Lower leg skin (tissue), 4 donors: ENCODE measurements at regions not wholly inside any gene's neighbourhood (a gene's known extent, or its start where the extent isn't known, plus 50 kb on each side); places are given as distances from the start of the nearest gene placed in this dataset.
"Not testable (repeated sequence)": the region's sequence is repeated elsewhere in the genome, so short reads cannot be mapped to it uniquely, and the experiment has no call there.

ENCODE experiments used
- DNase-seq, 2 donors: peaks; one replicate each; pipeline ENCODE4 v3.0.0-alpha.2; 2019; ENCODE audit warnings: low spot score in 2 of 2
- H3K4me3 ChIP-seq: fragments of 200-600 bp; sonication (generic); 2 replicates; pipeline ENCODE4 v1.5.1; 2017; ENCODE audit warnings: mild to moderate bottlenecking, low read depth; ENCODE audit not compliant: poor library complexity, severe bottlenecking
- POLR2A ChIP-seq, 2 donors: fragments of 450-650 bp; IDR thresholded peaks; one replicate each; pipeline ENCODE4 v1.6.1; 2016 to 2017; ENCODE audit warnings: antibody characterized with exemption in 2 of 2, mild to moderate bottlenecking in 1 of 2, moderate library complexity in 1 of 2
- WGBS, 2 donors: methylation state at CpG; one replicate each; pipeline ENCODE4 v1.1.5; 2018; 5-methylcytosine and 5-hydroxymethylcytosine counted together
- intact Hi-C: fragments of 100-400 bp; cut with DNase I; formaldehyde crosslinking; loops from one replicate; pipeline ENCODE4 v1.15.0; 2023; ENCODE audit warnings: low total_unique reads
- TF ChIP-seq, protein P1 (sequence below), 3 donors: fragments of 450-650 bp; IDR thresholded peaks; one replicate each; pipeline ENCODE4 v1.5.1; 2016; ENCODE audit warnings: antibody characterized with exemption in 3 of 3, mild to moderate bottlenecking in 3 of 3, moderate library complexity in 2 of 3

DNA sequence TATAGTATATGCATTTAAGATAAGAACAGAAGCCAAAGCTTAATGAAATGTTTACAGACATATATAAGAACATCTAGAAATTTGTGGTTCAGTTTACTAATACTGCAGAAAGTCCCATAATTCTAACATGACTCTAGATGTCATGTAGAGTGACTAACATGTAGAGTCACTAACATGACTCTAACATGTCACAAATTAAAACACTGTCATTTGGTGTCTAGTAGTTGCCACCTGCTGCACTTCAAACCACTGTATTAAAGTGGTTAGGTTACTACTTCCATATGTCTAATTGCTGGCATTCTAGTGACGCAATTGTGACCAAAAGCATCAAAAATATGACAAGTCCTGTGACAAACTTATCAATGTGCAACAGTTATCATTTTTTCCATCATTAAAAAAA is 100.2 kb upstream of the WDR75 start:
- TF ChIP-seq, protein P1, sequence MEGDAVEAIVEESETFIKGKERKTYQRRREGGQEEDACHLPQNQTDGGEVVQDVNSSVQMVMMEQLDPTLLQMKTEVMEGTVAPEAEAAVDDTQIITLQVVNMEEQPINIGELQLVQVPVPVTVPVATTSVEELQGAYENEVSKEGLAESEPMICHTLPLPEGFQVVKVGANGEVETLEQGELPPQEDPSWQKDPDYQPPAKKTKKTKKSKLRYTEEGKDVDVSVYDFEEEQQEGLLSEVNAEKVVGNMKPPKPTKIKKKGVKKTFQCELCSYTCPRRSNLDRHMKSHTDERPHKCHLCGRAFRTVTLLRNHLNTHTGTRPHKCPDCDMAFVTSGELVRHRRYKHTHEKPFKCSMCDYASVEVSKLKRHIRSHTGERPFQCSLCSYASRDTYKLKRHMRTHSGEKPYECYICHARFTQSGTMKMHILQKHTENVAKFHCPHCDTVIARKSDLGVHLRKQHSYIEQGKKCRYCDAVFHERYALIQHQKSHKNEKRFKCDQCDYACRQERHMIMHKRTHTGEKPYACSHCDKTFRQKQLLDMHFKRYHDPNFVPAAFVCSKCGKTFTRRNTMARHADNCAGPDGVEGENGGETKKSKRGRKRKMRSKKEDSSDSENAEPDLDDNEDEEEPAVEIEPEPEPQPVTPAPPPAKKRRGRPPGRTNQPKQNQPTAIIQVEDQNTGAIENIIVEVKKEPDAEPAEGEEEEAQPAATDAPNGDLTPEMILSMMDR (IDR thresholded peaks at IDR 0.05), result no peak
- no peak for TF ChIP-seq POLR2A (IDR thresholded peaks at IDR 0.05)
- H3K4me3 ChIP-seq, result no peak overlapping the region
- intact Hi-C loops, result no loop called here
- WGBS, 2 donors, result 92 to 95% methylated on average over 1 of the region's 1 CpG
- no peak for DNase-seq

DNA sequence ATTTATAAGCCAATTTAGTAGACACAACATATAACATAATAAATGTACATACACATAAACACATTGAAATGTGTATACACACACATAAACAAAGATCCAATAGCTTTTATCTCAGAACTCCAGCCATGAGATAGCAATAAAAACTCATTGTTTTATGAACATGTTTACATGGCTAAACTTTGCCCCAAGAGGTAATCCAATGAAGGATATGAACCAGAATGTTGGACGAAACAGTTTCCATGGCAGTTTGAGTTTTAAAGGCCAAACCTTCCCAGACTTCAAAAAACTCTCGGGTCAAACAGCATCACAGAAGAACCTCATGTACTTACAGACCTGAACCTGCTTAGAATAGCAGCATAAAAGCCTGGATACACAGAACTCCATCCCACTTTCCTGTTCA is 97.2 kb upstream of the WDR75 start:
- H3K4me3 ChIP-seq, result no peak overlapping the region
- intact Hi-C loops, result no loop called here
- DNase-seq, result no peak
- TF ChIP-seq, protein P1 (IDR thresholded peaks at IDR 0.05), result no peak
- no peak for TF ChIP-seq POLR2A (IDR thresholded peaks at IDR 0.05)
- WGBS, 2 donors, result 83 to 93% methylated on average over 2 of the region's 2 CpGs

DNA sequence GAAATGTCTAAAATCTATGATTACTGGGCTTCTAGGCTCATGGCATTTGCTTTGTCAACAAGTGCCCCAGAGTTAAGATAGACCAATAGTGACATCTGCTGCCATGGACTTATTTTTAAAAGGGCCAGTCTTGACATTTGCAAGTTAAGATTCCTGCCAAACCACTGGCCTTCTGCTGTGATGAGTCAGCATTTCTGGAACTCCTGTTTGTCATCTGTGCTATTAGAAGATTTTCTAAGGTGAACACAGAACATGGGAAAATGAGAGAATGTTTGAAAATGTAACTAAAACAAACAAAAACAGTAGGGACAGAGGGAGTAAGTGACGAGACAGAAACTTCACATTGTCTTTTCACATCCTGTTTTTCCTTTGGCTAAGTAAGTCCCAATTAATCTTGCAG is 93.7 kb upstream of the WDR75 start:
- intact Hi-C loops, result no loop called here
- peak in 1 of 2 donors; percentile 43 for DNase-seq
- WGBS, 2 donors, result 14 to 16% methylated on average over 1 of the region's 1 CpG
- TF ChIP-seq, protein P1 (IDR thresholded peaks at IDR 0.05), result no peak
- no peak for TF ChIP-seq POLR2A (IDR thresholded peaks at IDR 0.05)
- no peak overlapping the region for H3K4me3 ChIP-seq

DNA sequence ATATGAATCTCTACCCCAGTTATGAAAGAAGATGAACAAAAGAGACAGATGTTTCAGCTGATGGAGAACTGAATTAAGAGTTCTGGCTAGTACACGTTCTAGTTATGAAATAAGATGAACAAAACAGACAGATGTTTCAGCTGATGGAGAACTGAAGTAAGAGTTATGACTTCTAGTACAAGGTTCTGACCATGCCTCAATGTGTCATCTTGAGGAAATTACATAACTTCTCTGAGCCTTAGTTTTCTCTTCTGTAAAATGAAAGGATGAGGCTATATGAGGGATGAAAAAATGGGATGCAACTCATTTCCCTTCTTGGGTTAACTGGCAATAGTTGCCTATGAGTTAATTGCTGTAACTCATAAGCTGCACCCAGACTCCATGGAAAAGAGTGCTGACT is 92.9 kb upstream of the WDR75 start:
- no peak for DNase-seq
- TF ChIP-seq, protein P1 (IDR thresholded peaks at IDR 0.05), result no peak
- no peak for TF ChIP-seq POLR2A (IDR thresholded peaks at IDR 0.05)
- WGBS, 2 donors, result 38 to 50% methylated on average over 1 of the region's 1 CpG
- no peak overlapping the region for H3K4me3 ChIP-seq
- intact Hi-C loops, result no loop called here

DNA sequence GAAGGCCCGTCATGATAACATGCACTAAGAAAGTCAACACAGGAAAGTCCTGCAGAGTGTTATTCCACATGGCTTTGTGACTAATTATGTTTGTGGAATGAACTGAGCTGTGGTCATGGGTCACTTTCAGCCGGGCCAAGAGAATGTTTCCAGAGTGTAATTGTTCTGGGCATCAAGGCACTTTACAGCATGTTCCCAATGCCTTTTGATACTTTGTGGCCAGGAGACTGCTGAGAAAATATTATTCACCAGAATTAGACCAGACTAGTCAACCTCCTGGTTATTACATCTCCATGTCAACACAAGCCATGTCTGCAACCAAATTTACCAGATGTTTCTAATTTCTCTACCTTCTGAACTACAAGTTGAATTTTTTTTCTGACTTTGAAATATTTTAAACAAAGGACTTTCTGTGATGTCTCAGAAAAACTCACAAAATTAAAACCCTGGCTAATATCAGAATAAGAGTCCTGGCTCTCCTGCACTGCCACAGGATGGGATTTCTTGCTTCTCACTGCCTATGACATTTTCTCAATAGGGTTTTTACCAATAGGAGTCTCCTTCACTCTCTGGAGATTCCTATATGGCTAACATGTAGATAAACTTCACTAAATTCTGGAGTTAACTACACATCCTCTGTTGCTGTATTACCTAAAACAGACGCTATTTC is 90.6 kb upstream of the WDR75 start:
- intact Hi-C loops, result no loop called here
- no peak overlapping the region for H3K4me3 ChIP-seq
- peak in 1 of 2 donors; percentile 68 for DNase-seq
- 30 to 36% methylated on average over 3 of the region's 3 CpGs for WGBS, 2 donors
- TF ChIP-seq POLR2A (IDR thresholded peaks at IDR 0.05), result no peak
- TF ChIP-seq, protein P1 (IDR thresholded peaks at IDR 0.05), result no peak

DNA sequence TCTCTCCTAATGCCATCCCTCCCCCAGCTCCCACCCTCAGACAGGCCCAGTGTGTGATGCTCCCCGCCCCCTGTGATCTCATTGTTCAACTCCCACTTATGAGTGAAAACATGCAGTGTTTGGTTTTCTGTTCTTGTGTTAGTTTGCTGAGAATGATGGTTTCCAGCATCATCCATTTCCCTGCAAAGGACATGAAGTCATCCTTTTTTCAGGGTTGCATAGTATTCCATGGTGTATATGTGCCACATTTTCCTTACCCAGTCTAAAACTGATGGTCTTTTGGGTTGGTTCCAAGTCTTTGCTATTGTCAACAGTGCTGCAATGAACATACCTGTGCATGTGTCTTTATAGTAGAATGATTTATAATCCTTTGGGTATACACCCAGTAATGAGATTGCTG is 89.3 kb upstream of the WDR75 start:
- H3K4me3 ChIP-seq, DNase-seq, intact Hi-C loops: not testable (repeated sequence)
- WGBS, 2 donors, result 100% methylated on average over 1 of the region's 1 CpG

DNA sequence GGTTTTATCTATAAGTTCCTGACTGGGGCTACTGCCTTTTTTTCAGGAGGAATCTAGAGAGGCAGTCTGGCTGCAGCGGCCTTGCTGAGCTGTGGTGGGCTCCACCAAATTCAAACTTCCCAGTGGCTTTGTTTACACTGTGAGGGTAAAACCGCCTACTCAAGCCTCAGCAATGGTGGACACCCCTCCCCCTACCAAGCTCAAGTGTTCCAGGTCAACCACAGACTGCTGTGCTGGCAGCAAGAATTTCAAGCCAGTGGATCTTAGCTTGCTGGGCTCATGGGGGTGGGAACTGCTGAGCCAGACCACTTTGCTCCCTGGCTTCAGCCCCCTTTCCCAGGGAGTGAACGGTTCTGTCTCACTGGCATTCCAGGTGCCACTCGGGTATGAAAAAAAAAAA is 83.9 kb upstream of the WDR75 start:
- WGBS, 2 donors, result 89 to 100% methylated on average over 4 of the region's 4 CpGs
- intact Hi-C loops, DNase-seq, H3K4me3 ChIP-seq: not testable (repeated sequence)
